Neural cell (in vitro differentiated cells): ENCODE measurements at regions not wholly inside any gene's neighbourhood (a gene's known extent, or its start where the extent isn't known, plus 50 kb on each side); places are given as distances from the start of the nearest gene placed in this dataset.

Source experiments
- H2AFZ ChIP-seq: fragments of 200-600, 300-800 bp; sonication (generic), shearing (Covaris generic); 2 replicates; pipeline ENCODE4 v1.6.0; 2014; ENCODE audit warnings: low read depth, mild to moderate bottlenecking, antibody characterized with exemption, low read length, moderate library complexity
- H3F3A ChIP-seq: fragments of 200-600 bp; shearing (Covaris generic); 2 replicates; pipeline ENCODE4 v1.6.1; 2016; ENCODE audit warnings: mild to moderate bottlenecking, moderate library complexity, mixed read lengths, antibody characterized with exemption, low read length; ENCODE audit not compliant: insufficient read depth, poor library complexity, severe bottlenecking
- H3K27ac ChIP-seq: fragments of 200-600, 300-800 bp; sonication (generic), shearing (Covaris generic); 2 replicates; pipeline ENCODE4 v1.5.1; 2014; ENCODE audit warnings: mild to moderate bottlenecking, low read length, moderate library complexity
- H3K27me3 ChIP-seq: fragments of 300-800, 200-600 bp; sonication (generic), shearing (Covaris generic); 2 replicates; pipeline ENCODE4 v1.6.0; 2014; ENCODE audit warnings: mild to moderate bottlenecking, low read depth, low read length, moderate library complexity; ENCODE audit not compliant: insufficient read depth
- H3K36me3 ChIP-seq: fragments of 300-800, 200-600 bp; sonication (generic), shearing (Covaris generic); 2 replicates; pipeline ENCODE4 v1.5.1; 2014; ENCODE audit warnings: mild to moderate bottlenecking, antibody characterized with exemption, low read length, moderate library complexity; ENCODE audit not compliant: insufficient read depth
- H3K4me2 ChIP-seq: fragments of 300-800, 200-600 bp; sonication (generic), shearing (Covaris generic); 2 replicates; pipeline ENCODE4 v1.6.0; 2014; ENCODE audit warnings: mild to moderate bottlenecking, low read length
- H3K4me3 ChIP-seq: fragments of 300-800, 200-600 bp; sonication (generic), shearing (Covaris generic); 2 replicates; pipeline ENCODE4 v1.5.1; 2014; ENCODE audit warnings: mild to moderate bottlenecking, low read length, moderate library complexity
- H3K79me2 ChIP-seq: fragments of 200-600 bp; shearing (Covaris generic); replicated peaks from 2 replicates; pipeline ENCODE4 v1.6.0; 2014; ENCODE audit warnings: mild to moderate bottlenecking, low read length, moderate library complexity; ENCODE audit not compliant: insufficient read depth
- H3K9ac ChIP-seq: fragments of 300-800, 200-600 bp; sonication (generic), shearing (Covaris generic); 2 replicates; pipeline ENCODE4 v1.6.1; 2016; ENCODE audit warnings: mild to moderate bottlenecking, low read length, mixed read lengths
- H3K9me2 ChIP-seq: fragments of 200-600 bp; shearing (Covaris generic); 2 replicates; pipeline ENCODE4 v1.6.1; 2016; ENCODE audit warnings: mild to moderate bottlenecking, low read length, mixed read lengths; ENCODE audit not compliant: insufficient read depth
- H3K9me3 ChIP-seq: fragments of 200-600, 300-800 bp; sonication (generic), shearing (Covaris generic); 2 replicates; pipeline ENCODE4 v1.6.1; 2016; ENCODE audit warnings: mild to moderate bottlenecking, mixed run types, low read length, moderate library complexity, mixed read lengths
- H4K20me1 ChIP-seq: fragments of 200-600 bp; shearing (Covaris generic); 2 replicates; pipeline ENCODE4 v1.6.1; 2016; ENCODE audit warnings: mild to moderate bottlenecking, mixed run types; ENCODE audit not compliant: insufficient read depth
- EP300 ChIP-seq: fragments of 450-650 bp; conservative IDR thresholded peaks from 2 replicates; pipeline ENCODE4 v1.6.1; 2014; ENCODE audit warnings: antibody characterized with exemption, mild to moderate bottlenecking, moderate library complexity; ENCODE audit not compliant: poor library complexity, severe bottlenecking
- EZH2 ChIP-seq: fragments of 200-600, 300-800 bp; shearing (Covaris generic), sonication (generic); IDR thresholded peaks from 2 replicates; pipeline ENCODE4 v1.6.1; 2014; ENCODE audit warnings: antibody characterized with exemption, low read length, borderline replicate concordance, mild to moderate bottlenecking; ENCODE audit not compliant: insufficient read depth, poor library complexity, severe bottlenecking
- MXI1 ChIP-seq: fragments of 450-650 bp; conservative IDR thresholded peaks from 2 replicates; pipeline ENCODE4 v1.6.1; 2014; ENCODE audit warnings: antibody characterized with exemption, mild to moderate bottlenecking; ENCODE audit not compliant: poor library complexity, severe bottlenecking
- POLR2AphosphoS5 ChIP-seq: IDR thresholded peaks from 2 replicates; pipeline ENCODE4 v1.6.1; 2012
- RAD21 ChIP-seq: fragments of 450-650 bp; conservative IDR thresholded peaks from 2 replicates; pipeline ENCODE4 v1.6.1; 2014; ENCODE audit warnings: antibody characterized with exemption, mild to moderate bottlenecking, moderate library complexity
- REST ChIP-seq: IDR thresholded peaks from 2 replicates; pipeline ENCODE4 v1.6.1; 2012; ENCODE audit warnings: borderline replicate concordance
- SMC3 ChIP-seq: fragments of 450-650 bp; conservative IDR thresholded peaks from 2 replicates; pipeline ENCODE4 v1.6.1; 2014; ENCODE audit warnings: antibody characterized with exemption, mild to moderate bottlenecking, moderate library complexity; ENCODE audit not compliant: poor library complexity
- TF ChIP-seq, protein P1 (sequence below): fragments of 450-650 bp; IDR thresholded peaks from 2 replicates; pipeline ENCODE4 v1.5.1; 2014; ENCODE audit warnings: antibody characterized with exemption, mild to moderate bottlenecking, moderate library complexity; ENCODE audit not compliant: poor library complexity, severe bottlenecking

DNA sequence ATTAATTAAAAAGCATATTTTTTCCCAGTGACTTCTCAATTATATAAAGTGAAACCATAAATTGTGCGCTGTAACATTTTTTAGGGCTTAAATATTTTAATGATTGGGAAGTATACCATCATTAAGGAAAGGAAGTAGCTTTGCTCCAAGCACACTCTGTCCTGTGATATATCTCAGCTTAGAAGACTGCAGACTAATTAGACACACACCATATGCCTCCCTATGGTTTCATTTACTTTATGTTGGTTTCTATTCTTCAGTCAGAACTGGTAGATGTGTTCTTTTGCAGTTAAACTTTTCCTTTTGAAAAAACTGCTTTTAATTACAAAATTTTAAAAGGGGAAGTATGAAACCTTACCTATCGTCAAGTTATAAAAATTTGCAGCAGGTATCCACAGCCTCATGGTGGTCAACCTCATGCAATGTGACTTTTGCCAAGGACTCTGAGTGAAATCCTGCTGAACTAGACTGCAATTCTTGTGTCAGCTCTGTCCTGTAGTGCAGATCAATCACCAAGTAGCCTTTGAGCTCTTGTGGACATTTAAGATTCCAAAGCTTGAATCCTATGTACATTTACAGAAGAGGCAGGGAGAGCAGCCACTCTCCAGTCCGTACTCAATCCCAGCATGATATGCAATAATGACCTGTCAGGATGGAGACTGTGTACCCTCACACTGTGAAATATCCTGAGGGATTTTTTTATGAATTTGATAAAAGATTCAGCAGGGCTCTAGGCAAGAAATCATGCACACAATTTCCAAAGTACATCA lies 149.1 kb downstream of the AMY1C start:
- no peak overlapping the region for H3K27ac ChIP-seq
- no peak overlapping the region for H3K9ac ChIP-seq
- H2AFZ ChIP-seq, result no peak overlapping the region
- no peaks in the 10 kb centered on the region for H3K9me3 ChIP-seq
- H3K79me2 ChIP-seq, result no peaks in the 10 kb centered on the region
- H4K20me1 ChIP-seq, result no peaks in the 10 kb centered on the region
- no peak overlapping the region for H3K4me2 ChIP-seq
- H3K36me3 ChIP-seq, result no peaks in the 10 kb centered on the region
- TF ChIP-seq REST (peak; percentile 56), POLR2AphosphoS5 (peak; percentile 44)
- TF ChIP-seq, protein P1, sequence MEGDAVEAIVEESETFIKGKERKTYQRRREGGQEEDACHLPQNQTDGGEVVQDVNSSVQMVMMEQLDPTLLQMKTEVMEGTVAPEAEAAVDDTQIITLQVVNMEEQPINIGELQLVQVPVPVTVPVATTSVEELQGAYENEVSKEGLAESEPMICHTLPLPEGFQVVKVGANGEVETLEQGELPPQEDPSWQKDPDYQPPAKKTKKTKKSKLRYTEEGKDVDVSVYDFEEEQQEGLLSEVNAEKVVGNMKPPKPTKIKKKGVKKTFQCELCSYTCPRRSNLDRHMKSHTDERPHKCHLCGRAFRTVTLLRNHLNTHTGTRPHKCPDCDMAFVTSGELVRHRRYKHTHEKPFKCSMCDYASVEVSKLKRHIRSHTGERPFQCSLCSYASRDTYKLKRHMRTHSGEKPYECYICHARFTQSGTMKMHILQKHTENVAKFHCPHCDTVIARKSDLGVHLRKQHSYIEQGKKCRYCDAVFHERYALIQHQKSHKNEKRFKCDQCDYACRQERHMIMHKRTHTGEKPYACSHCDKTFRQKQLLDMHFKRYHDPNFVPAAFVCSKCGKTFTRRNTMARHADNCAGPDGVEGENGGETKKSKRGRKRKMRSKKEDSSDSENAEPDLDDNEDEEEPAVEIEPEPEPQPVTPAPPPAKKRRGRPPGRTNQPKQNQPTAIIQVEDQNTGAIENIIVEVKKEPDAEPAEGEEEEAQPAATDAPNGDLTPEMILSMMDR, result no peak
- H3F3A ChIP-seq, result no peaks in the 10 kb centered on the region
- no peaks in the 10 kb centered on the region for H3K9me2 ChIP-seq
- no peak overlapping the region for H3K4me3 ChIP-seq
- no peaks in the 10 kb centered on the region for H3K27me3 ChIP-seq

GRCh38 chr1:103900005-103900404 lies 150.3 kb downstream of the AMY1C start:
- H3K4me3 ChIP-seq, result no peak overlapping the region
- no peaks in the 10 kb centered on the region for H3K9me2 ChIP-seq
- no peak for TF ChIP-seq EP300
- H3K79me2 ChIP-seq, result no peaks in the 10 kb centered on the region
- H3K9ac ChIP-seq, result no peak overlapping the region
- H3F3A ChIP-seq, result no peaks in the 10 kb centered on the region
- H3K27ac ChIP-seq, result no peak overlapping the region
- no peak overlapping the region for H2AFZ ChIP-seq
- no peaks in the 10 kb centered on the region for H4K20me1 ChIP-seq
- H3K36me3 ChIP-seq, result no peaks in the 10 kb centered on the region
- H3K9me3 ChIP-seq, result no peaks in the 10 kb centered on the region
- H3K27me3 ChIP-seq, result no peaks in the 10 kb centered on the region
- no peak overlapping the region for H3K4me2 ChIP-seq

DNA sequence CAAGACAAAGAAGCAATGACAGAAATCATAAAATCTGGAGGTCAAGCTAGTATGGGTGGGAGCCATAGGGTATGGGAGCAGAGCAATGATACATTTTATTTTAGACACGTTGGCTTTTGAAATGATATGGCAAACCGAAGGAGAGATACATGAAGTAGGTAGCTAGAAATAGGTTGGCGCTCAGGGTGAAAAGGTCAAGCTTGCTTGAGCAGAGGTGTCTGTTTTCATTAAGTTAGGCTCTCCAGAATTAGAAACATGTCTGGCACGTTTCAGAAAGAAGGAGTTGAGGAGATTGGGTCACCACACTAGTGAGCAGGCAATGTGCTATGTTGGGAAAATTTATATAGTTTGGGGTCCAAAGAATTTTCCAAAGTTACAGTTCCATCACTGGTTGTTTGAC lies 151.4 kb downstream of the AMY1C start:
- Histone ChIP-seq H3K27ac (no peak overlapping the region), H4K20me1 (no peaks in the 10 kb centered on the region), H3K36me3 (no peaks in the 10 kb centered on the region), H3K79me2 (no peaks in the 10 kb centered on the region), H3F3A (no peaks in the 10 kb centered on the region), H3K9me3 (no peaks in the 10 kb centered on the region), H3K4me3 (no peak overlapping the region), H3K4me2 (no peak overlapping the region), H3K9ac (no peak overlapping the region), H3K9me2 (no peaks in the 10 kb centered on the region), H3K27me3 (no peaks in the 10 kb centered on the region), H2AFZ (no peak overlapping the region)
- no peak for TF ChIP-seq MXI1
- no peak for TF ChIP-seq RAD21
- no peak for TF ChIP-seq POLR2AphosphoS5
- no peak for TF ChIP-seq SMC3
- TF ChIP-seq EZH2, result no peak
